K562 (cell line): ENCODE measurements at regions not wholly inside any gene's neighbourhood (a gene's known extent, or its start where the extent isn't known, plus 50 kb on each side); places are given as distances from the start of the nearest gene placed in this dataset.

Source experiments
- TF ChIP-seq, protein P1 (sequence below): fragments of 450-650 bp; IDR thresholded peaks from 2 replicates; pipeline ENCODE4 v1.6.1; 2016; ENCODE audit warnings: mild to moderate bottlenecking, moderate library complexity
- TF ChIP-seq, protein P2 (sequence below): sonication (generic); formaldehyde crosslinking; IDR thresholded peaks from 2 replicates; pipeline ENCODE4 v1.8.0; 2023; ENCODE audit warnings: mild to moderate bottlenecking, missing genetic modification reagents
- TF ChIP-seq, protein P3 (sequence below): sonication (generic); formaldehyde crosslinking; IDR thresholded peaks from 2 replicates; pipeline ENCODE4 v1.8.0; 2022; ENCODE audit warnings: missing genetic modification reagents, mild to moderate bottlenecking, borderline replicate concordance

DNA sequence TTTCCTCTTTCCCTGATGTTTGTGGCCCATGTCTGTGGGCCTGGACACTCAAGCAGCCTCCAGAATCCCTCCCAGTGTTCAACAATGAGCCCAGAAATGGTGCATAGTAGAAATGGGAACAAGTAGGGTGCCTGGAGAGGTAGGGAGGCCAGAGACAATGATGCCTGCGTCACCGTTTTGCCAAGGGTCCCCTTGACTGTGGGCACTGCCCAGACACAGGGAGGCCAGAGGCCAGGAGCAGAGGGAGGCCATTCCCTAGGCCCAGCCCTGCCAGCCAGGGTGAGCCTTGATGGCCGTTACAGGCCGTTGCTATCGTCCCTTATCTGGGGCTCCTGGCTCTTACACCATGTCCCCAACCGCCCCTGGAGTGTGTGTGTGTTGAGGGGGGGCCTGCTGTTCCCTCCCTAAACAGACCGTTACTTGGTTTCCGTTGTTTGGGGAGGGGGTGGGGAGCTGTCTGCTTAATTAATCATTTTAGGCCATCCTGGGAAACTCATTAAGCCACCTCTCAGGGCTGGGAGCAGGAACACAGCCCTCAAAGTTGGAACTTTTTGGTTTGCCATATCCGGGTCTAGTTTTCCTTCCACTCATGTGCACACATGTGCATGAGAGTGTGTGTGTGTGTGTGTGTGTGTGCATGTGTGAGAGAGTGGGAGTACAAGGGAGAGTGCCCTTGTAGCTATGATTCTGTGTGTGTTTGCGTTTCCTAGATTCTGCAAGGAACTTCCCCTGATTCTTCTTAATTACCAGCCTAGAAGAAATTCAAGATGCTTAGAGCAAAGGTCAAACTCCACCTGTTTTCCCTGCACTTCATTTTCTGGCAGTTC is 135.2 kb upstream of the HAAO start (continued):
- TF ChIP-seq, protein P1, sequence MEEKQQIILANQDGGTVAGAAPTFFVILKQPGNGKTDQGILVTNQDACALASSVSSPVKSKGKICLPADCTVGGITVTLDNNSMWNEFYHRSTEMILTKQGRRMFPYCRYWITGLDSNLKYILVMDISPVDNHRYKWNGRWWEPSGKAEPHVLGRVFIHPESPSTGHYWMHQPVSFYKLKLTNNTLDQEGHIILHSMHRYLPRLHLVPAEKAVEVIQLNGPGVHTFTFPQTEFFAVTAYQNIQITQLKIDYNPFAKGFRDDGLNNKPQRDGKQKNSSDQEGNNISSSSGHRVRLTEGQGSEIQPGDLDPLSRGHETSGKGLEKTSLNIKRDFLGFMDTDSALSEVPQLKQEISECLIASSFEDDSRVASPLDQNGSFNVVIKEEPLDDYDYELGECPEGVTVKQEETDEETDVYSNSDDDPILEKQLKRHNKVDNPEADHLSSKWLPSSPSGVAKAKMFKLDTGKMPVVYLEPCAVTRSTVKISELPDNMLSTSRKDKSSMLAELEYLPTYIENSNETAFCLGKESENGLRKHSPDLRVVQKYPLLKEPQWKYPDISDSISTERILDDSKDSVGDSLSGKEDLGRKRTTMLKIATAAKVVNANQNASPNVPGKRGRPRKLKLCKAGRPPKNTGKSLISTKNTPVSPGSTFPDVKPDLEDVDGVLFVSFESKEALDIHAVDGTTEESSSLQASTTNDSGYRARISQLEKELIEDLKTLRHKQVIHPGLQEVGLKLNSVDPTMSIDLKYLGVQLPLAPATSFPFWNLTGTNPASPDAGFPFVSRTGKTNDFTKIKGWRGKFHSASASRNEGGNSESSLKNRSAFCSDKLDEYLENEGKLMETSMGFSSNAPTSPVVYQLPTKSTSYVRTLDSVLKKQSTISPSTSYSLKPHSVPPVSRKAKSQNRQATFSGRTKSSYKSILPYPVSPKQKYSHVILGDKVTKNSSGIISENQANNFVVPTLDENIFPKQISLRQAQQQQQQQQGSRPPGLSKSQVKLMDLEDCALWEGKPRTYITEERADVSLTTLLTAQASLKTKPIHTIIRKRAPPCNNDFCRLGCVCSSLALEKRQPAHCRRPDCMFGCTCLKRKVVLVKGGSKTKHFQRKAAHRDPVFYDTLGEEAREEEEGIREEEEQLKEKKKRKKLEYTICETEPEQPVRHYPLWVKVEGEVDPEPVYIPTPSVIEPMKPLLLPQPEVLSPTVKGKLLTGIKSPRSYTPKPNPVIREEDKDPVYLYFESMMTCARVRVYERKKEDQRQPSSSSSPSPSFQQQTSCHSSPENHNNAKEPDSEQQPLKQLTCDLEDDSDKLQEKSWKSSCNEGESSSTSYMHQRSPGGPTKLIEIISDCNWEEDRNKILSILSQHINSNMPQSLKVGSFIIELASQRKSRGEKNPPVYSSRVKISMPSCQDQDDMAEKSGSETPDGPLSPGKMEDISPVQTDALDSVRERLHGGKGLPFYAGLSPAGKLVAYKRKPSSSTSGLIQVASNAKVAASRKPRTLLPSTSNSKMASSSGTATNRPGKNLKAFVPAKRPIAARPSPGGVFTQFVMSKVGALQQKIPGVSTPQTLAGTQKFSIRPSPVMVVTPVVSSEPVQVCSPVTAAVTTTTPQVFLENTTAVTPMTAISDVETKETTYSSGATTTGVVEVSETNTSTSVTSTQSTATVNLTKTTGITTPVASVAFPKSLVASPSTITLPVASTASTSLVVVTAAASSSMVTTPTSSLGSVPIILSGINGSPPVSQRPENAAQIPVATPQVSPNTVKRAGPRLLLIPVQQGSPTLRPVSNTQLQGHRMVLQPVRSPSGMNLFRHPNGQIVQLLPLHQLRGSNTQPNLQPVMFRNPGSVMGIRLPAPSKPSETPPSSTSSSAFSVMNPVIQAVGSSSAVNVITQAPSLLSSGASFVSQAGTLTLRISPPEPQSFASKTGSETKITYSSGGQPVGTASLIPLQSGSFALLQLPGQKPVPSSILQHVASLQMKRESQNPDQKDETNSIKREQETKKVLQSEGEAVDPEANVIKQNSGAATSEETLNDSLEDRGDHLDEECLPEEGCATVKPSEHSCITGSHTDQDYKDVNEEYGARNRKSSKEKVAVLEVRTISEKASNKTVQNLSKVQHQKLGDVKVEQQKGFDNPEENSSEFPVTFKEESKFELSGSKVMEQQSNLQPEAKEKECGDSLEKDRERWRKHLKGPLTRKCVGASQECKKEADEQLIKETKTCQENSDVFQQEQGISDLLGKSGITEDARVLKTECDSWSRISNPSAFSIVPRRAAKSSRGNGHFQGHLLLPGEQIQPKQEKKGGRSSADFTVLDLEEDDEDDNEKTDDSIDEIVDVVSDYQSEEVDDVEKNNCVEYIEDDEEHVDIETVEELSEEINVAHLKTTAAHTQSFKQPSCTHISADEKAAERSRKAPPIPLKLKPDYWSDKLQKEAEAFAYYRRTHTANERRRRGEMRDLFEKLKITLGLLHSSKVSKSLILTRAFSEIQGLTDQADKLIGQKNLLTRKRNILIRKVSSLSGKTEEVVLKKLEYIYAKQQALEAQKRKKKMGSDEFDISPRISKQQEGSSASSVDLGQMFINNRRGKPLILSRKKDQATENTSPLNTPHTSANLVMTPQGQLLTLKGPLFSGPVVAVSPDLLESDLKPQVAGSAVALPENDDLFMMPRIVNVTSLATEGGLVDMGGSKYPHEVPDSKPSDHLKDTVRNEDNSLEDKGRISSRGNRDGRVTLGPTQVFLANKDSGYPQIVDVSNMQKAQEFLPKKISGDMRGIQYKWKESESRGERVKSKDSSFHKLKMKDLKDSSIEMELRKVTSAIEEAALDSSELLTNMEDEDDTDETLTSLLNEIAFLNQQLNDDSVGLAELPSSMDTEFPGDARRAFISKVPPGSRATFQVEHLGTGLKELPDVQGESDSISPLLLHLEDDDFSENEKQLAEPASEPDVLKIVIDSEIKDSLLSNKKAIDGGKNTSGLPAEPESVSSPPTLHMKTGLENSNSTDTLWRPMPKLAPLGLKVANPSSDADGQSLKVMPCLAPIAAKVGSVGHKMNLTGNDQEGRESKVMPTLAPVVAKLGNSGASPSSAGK: peak; percentile 52
- TF ChIP-seq, protein P2, sequence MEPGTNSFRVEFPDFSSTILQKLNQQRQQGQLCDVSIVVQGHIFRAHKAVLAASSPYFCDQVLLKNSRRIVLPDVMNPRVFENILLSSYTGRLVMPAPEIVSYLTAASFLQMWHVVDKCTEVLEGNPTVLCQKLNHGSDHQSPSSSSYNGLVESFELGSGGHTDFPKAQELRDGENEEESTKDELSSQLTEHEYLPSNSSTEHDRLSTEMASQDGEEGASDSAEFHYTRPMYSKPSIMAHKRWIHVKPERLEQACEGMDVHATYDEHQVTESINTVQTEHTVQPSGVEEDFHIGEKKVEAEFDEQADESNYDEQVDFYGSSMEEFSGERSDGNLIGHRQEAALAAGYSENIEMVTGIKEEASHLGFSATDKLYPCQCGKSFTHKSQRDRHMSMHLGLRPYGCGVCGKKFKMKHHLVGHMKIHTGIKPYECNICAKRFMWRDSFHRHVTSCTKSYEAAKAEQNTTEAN: no peak
- TF ChIP-seq, protein P3, sequence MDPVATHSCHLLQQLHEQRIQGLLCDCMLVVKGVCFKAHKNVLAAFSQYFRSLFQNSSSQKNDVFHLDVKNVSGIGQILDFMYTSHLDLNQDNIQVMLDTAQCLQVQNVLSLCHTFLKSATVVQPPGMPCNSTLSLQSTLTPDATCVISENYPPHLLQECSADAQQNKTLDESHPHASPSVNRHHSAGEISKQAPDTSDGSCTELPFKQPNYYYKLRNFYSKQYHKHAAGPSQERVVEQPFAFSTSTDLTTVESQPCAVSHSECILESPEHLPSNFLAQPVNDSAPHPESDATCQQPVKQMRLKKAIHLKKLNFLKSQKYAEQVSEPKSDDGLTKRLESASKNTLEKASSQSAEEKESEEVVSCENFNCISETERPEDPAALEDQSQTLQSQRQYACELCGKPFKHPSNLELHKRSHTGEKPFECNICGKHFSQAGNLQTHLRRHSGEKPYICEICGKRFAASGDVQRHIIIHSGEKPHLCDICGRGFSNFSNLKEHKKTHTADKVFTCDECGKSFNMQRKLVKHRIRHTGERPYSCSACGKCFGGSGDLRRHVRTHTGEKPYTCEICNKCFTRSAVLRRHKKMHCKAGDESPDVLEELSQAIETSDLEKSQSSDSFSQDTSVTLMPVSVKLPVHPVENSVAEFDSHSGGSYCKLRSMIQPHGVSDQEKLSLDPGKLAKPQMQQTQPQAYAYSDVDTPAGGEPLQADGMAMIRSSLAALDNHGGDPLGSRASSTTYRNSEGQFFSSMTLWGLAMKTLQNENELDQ: no peak
